ENCODE measurements at regions not wholly inside any gene's neighbourhood (a gene's known extent, or its start where the extent isn't known, plus 50 kb on each side); places are given as distances from the start of the nearest gene placed in this dataset.
"Not testable (repeated sequence)": the region's sequence is repeated elsewhere in the genome, so short reads cannot be mapped to it uniquely, and the experiment has no call there.

- DNase-seq (ENCODE audit: low read depth) = no peak
- no peak for TF ChIP-seq CTCF (IDR thresholded peaks at IDR 0.05; ENCODE audit: insufficient read depth, low read depth, low read length)
Measured at GRCh38 chr7:106534271-106534846, 126.6 kb downstream of the CCDC71L start.

GRCh38 chr7:106530183-106530582 lies 130.8 kb downstream of the CCDC71L start:
- CTCF ChIA-PET; H3K4me3 ChIP-seq (ENCODE audit: low read depth, low read length); POLR2A ChIA-PET; H3K27me3 ChIP-seq (ENCODE audit: control insufficient read depth, insufficient read depth, low read length); DNase-seq (ENCODE audit: low read depth); H3K36me3 ChIP-seq (ENCODE audit: control insufficient read depth, insufficient read depth, low read length): not testable (repeated sequence)

More at GRCh38 chr7:106534271-106534846, 126.6 kb downstream of the CCDC71L start:
- ChIA-PET POLR2A (no interaction called here), CTCF (no interaction called here)
- no peak overlapping the region for H3K4me3 ChIP-seq (ENCODE audit: low read depth, low read length)
- H3K27me3 ChIP-seq (ENCODE audit: control insufficient read depth, insufficient read depth, low read length) = no peaks in the 10 kb centered on the region
- H3K36me3 ChIP-seq (ENCODE audit: control insufficient read depth, insufficient read depth, low read length) = no peaks in the 10 kb centered on the region

GRCh38 chr7:106526617-106527016 lies 134.3 kb downstream of the CCDC71L start:
- H3K27me3 ChIP-seq (ENCODE audit: control insufficient read depth, insufficient read depth, low read length); H3K4me3 ChIP-seq (ENCODE audit: low read depth, low read length); DNase-seq (ENCODE audit: low read depth); H3K36me3 ChIP-seq (ENCODE audit: control insufficient read depth, insufficient read depth, low read length); POLR2A ChIA-PET; CTCF ChIA-PET: not testable (repeated sequence)

- POLR2A ChIA-PET = no interaction called here
- CTCF ChIA-PET = interaction anchor here (0.8 to 1.2 kb wide), 3 partner anchors 10 to 62 kb away, joined by 3 to 5 read pairs (median 4); no protein-coding TSS in a partner anchor
- H3K4me3 ChIP-seq (ENCODE audit: low read depth, low read length) = no peak overlapping the region
- TF ChIP-seq CTCF (IDR thresholded peaks at IDR 0.05; ENCODE audit: insufficient read depth, low read depth, low read length) = no peak
- no peak for DNase-seq (ENCODE audit: low read depth)
- H3K36me3 ChIP-seq (ENCODE audit: control insufficient read depth, insufficient read depth, low read length) = no peaks in the 10 kb centered on the region
- H3K27me3 ChIP-seq (ENCODE audit: control insufficient read depth, insufficient read depth, low read length) = no peaks in the 10 kb centered on the region
Measured at GRCh38 chr7:106524690-106525059, 136.3 kb downstream of the CCDC71L start.

- no peak for DNase-seq (ENCODE audit: low read depth)
- CTCF ChIA-PET = no interaction called here
- H3K27me3 ChIP-seq (ENCODE audit: control insufficient read depth, insufficient read depth, low read length) = no peaks in the 10 kb centered on the region
Measured at GRCh38 chr7:106523482-106523881, 137.5 kb downstream of the CCDC71L start.

GRCh38 chr7:106522696-106523095 lies 138.3 kb downstream of the CCDC71L start:
- no peaks in the 10 kb centered on the region for H3K27me3 ChIP-seq (ENCODE audit: control insufficient read depth, insufficient read depth, low read length)
- H3K36me3 ChIP-seq (ENCODE audit: control insufficient read depth, insufficient read depth, low read length) = no peaks in the 10 kb centered on the region
- ChIA-PET CTCF (no interaction called here), POLR2A (interaction anchor here (0.6 kb wide), 1 partner anchor 9 kb away, joined by 3 read pairs; no protein-coding TSS in a partner anchor)
- DNase-seq (ENCODE audit: low read depth) = no peak
- TF ChIP-seq CTCF (IDR thresholded peaks at IDR 0.05; ENCODE audit: insufficient read depth, low read depth, low read length) = no peak
- no peak overlapping the region for H3K4me3 ChIP-seq (ENCODE audit: low read depth, low read length)

More at GRCh38 chr7:106523482-106523881, 137.5 kb downstream of the CCDC71L start:
- Histone ChIP-seq H3K36me3 (ENCODE audit: control insufficient read depth, insufficient read depth, low read length) (no peaks in the 10 kb centered on the region), H3K4me3 (ENCODE audit: low read depth, low read length) (no peak overlapping the region)
- POLR2A ChIA-PET = interaction anchor here (0.6 kb wide), 1 partner anchor 10 kb away, joined by 3 read pairs; no protein-coding TSS in a partner anchor
- TF ChIP-seq CTCF (IDR thresholded peaks at IDR 0.05; ENCODE audit: insufficient read depth, low read depth, low read length) = no peak
